ENCODE measurements at regions not wholly inside any gene's neighbourhood (a gene's known extent, or its start where the extent isn't known, plus 50 kb on each side); places are given as distances from the start of the nearest gene placed in this dataset.
"Not testable (repeated sequence)": the region's sequence is repeated elsewhere in the genome, so short reads cannot be mapped to it uniquely, and the experiment has no call there.

- no peak for TF ChIP-seq CTCF (IDR thresholded peaks at IDR 0.05; ENCODE audit: insufficient read depth, missing control alignments)
- DNase-seq (ENCODE audit: insufficient read length, low spot score), result no peak
- no peak for FAIRE-seq
These were observed 164.4 kb upstream of the NAMPT start for GRCh38 chr7:106448992-106449859.

- DNase-seq (ENCODE audit: insufficient read length, low spot score) (no peak), FAIRE-seq (no peak)
- TF ChIP-seq CTCF (IDR thresholded peaks at IDR 0.05; ENCODE audit: insufficient read depth, missing control alignments), result no peak
These were observed 163.7 kb upstream of the NAMPT start for GRCh38 chr7:106448346-106448991.

- TF ChIP-seq CTCF (IDR thresholded peaks at IDR 0.05; ENCODE audit: insufficient read depth, missing control alignments), result no peak
- FAIRE-seq, result no peak
- DNase-seq (ENCODE audit: insufficient read length, low spot score), result no peak
These were observed 162.6 kb upstream of the NAMPT start for GRCh38 chr7:106447318-106447847.

- FAIRE-seq; DNase-seq (ENCODE audit: insufficient read length, low spot score): not testable (repeated sequence)
These were observed 160.6 kb upstream of the NAMPT start for GRCh38 chr7:106445366-106445765.

- no peak for TF ChIP-seq CTCF (IDR thresholded peaks at IDR 0.05; ENCODE audit: insufficient read depth, missing control alignments)
- no peak for DNase-seq (ENCODE audit: insufficient read length, low spot score)
- FAIRE-seq, result no peak
These were observed 159.4 kb upstream of the NAMPT start for GRCh38 chr7:106444068-106444655.

- no peak for DNase-seq (ENCODE audit: insufficient read length, low spot score)
- no peak for TF ChIP-seq CTCF (IDR thresholded peaks at IDR 0.05; ENCODE audit: insufficient read depth, missing control alignments)
- no peak for FAIRE-seq
These were observed 158.4 kb upstream of the NAMPT start for GRCh38 chr7:106443156-106443555.

GRCh38 chr7:106442476-106442875 lies 157.7 kb upstream of the NAMPT start:
- no peak for FAIRE-seq

GRCh38 chr7:106441343-106441742 lies 156.6 kb upstream of the NAMPT start:
- FAIRE-seq, result not testable (repeated sequence)

More at GRCh38 chr7:106442476-106442875, 157.7 kb upstream of the NAMPT start:
- DNase-seq (ENCODE audit: insufficient read length, low spot score), result no peak
- TF ChIP-seq CTCF (IDR thresholded peaks at IDR 0.05; ENCODE audit: insufficient read depth, missing control alignments), result no peak

GRCh38 chr7:106436933-106437332 lies 152.2 kb upstream of the NAMPT start:
- not testable (repeated sequence) for FAIRE-seq; DNase-seq (ENCODE audit: insufficient read length, low spot score)

More at GRCh38 chr7:106441343-106441742, 156.6 kb upstream of the NAMPT start:
- not testable (repeated sequence) for DNase-seq (ENCODE audit: insufficient read length, low spot score)
